HG02610 (cell line): ENCODE measurements at regions not wholly inside any gene's neighbourhood (a gene's known extent, or its start where the extent isn't known, plus 50 kb on each side); places are given as distances from the start of the nearest gene placed in this dataset.

Source experiments
- ATAC-seq: cut with Tn5 transposase; IDR thresholded peaks from one replicate; pipeline ENCODE4 v1.9.1; 2021; ENCODE audit warnings: mild to moderate bottlenecking, moderate library complexity; ENCODE audit not compliant: unreplicated experiment

GRCh38 chr9:30944225-30944569, 1440.2 kb upstream of the ACO1 start:
- no peak for ATAC-seq

- ATAC-seq: no peak
These were observed 1439.6 kb upstream of the ACO1 start for GRCh38 chr9:30944741-30945280.

- ATAC-seq: no peak
These were observed 1420.1 kb upstream of the ACO1 start for GRCh38 chr9:30964332-30964731.

GRCh38 chr9:30967476-30967875, 1417.0 kb upstream of the ACO1 start:
- no peak for ATAC-seq

GRCh38 chr9:30970186-30970585, 1414.3 kb upstream of the ACO1 start:
- no peak for ATAC-seq

- ATAC-seq: no peak
These were observed 1413.6 kb upstream of the ACO1 start for GRCh38 chr9:30970812-30971211.

- ATAC-seq: no peak
These were observed 1411.8 kb upstream of the ACO1 start for GRCh38 chr9:30972654-30973053.

GRCh38 chr9:30977965-30978364, 1406.5 kb upstream of the ACO1 start:
- ATAC-seq: no peak

GRCh38 chr9:30982301-30982700, 1402.1 kb upstream of the ACO1 start:
- ATAC-seq: no peak

- ATAC-seq: no peak
These were observed 1388.3 kb upstream of the ACO1 start for GRCh38 chr9:30995956-30996738.

- ATAC-seq: no peak
These were observed 1387.7 kb upstream of the ACO1 start for GRCh38 chr9:30996761-30997160.

GRCh38 chr9:30997291-30997690, 1387.2 kb upstream of the ACO1 start:
- ATAC-seq: no peak

- no peak for ATAC-seq
These were observed 1379.3 kb upstream of the ACO1 start for GRCh38 chr9:31005086-31005665.

- no peak for ATAC-seq
These were observed 1371.1 kb upstream of the ACO1 start for GRCh38 chr9:31013371-31013770.

- no peak for ATAC-seq
These were observed 1360.6 kb upstream of the ACO1 start for GRCh38 chr9:31023847-31024246.

- ATAC-seq: no peak
These were observed 1356.8 kb upstream of the ACO1 start for GRCh38 chr9:31027678-31028077.

GRCh38 chr9:31028137-31028536, 1356.3 kb upstream of the ACO1 start:
- ATAC-seq: no peak

- no peak for ATAC-seq
These were observed 1353.7 kb upstream of the ACO1 start for GRCh38 chr9:31030741-31031202.

GRCh38 chr9:31032206-31032605, 1352.2 kb upstream of the ACO1 start:
- ATAC-seq: no peak

GRCh38 chr9:31034311-31034710, 1350.1 kb upstream of the ACO1 start:
- no peak for ATAC-seq

GRCh38 chr9:31040564-31040963, 1343.9 kb upstream of the ACO1 start:
- no peak for ATAC-seq

GRCh38 chr9:31045810-31046209, 1338.6 kb upstream of the ACO1 start:
- ATAC-seq: no peak
